ENCODE measurements at regions not wholly inside any gene's neighbourhood (a gene's known extent, or its start where the extent isn't known, plus 50 kb on each side); places are given as distances from the start of the nearest gene placed in this dataset.

DNA sequence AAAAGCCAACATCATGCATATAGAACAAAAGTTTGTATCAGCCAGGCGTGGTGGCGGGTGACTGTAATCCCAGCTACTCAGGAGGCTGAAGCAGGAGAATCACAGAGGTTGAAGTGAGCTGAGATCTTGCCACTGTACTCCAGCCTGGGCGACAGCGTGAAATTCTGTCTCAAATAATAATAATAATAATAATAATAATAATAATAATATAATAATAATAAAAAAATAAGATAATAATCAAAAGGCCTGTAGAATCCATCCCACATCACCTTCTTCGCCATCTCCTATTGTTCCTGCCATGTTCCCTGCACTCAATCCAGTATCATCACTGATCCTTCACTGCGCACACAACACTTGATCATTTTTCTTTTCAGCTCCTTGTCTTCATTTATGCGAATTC is 619.3 kb upstream of the ADARB2 start:
- POLR2A ChIA-PET (ENCODE audit: low non-redundant PET) = no interaction called here
- TF ChIP-seq, protein P1, sequence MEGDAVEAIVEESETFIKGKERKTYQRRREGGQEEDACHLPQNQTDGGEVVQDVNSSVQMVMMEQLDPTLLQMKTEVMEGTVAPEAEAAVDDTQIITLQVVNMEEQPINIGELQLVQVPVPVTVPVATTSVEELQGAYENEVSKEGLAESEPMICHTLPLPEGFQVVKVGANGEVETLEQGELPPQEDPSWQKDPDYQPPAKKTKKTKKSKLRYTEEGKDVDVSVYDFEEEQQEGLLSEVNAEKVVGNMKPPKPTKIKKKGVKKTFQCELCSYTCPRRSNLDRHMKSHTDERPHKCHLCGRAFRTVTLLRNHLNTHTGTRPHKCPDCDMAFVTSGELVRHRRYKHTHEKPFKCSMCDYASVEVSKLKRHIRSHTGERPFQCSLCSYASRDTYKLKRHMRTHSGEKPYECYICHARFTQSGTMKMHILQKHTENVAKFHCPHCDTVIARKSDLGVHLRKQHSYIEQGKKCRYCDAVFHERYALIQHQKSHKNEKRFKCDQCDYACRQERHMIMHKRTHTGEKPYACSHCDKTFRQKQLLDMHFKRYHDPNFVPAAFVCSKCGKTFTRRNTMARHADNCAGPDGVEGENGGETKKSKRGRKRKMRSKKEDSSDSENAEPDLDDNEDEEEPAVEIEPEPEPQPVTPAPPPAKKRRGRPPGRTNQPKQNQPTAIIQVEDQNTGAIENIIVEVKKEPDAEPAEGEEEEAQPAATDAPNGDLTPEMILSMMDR (conservative IDR thresholded peaks at IDR 0.05; ENCODE audit: low read depth) = no peak
- no peak for DNase-seq (ENCODE audit: low spot score)
- CTCF ChIA-PET = no interaction called here
- no peak overlapping the region for H3K27ac ChIP-seq

DNA sequence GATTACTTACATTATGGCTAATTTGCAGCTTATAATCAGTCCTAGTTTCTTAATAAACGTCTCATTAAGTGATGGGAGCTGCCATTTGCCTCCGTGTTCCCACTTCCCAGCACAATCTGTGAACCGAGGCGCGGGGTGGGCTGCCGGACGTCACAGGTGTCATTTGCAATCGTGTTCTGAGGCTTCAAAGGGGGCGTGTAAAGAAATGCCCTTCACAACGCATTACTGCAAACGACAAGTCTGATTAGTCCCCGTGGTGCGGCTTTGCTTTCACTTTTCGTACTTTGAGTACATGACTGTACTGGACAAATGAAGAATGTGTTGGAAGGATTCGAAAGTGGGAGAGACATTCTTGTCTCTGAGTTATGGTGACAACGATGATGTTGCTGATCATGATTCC is 614.2 kb upstream of the ADARB2 start:
- TF ChIP-seq, protein P1 (conservative IDR thresholded peaks at IDR 0.05; ENCODE audit: low read depth) = no peak
- H3K27ac ChIP-seq = no peak overlapping the region
- ChIA-PET POLR2A (ENCODE audit: low non-redundant PET) (no interaction called here), CTCF (no interaction called here)
- DNase-seq (ENCODE audit: low spot score) = no peak

DNA sequence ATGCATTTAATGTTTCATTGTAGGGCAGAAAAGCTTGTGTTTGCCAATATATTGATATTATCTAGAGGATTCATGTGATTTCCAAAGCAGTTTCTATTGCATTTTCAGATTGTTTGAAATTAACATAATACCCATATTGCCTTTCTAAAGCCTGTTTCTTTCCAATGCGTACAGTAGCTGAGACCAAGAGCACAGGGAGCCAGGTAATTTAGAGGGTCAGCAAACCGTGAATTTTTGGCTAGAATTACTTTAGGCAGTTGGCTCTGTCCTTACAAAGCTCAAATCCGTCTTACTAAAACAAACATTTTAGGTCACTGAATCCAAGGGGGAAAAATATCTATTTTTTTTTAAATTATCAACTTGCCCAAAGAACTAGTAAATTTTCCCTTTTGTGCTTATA is 604.9 kb upstream of the ADARB2 start:
- CTCF ChIA-PET = interaction anchor here (0.5 kb wide), 1 partner anchor 80 kb away, joined by 3 read pairs; no protein-coding TSS in a partner anchor
- DNase-seq (ENCODE audit: low spot score) = no peak
- TF ChIP-seq, protein P1 (conservative IDR thresholded peaks at IDR 0.05; ENCODE audit: low read depth) = no peak
- POLR2A ChIA-PET (ENCODE audit: low non-redundant PET) = no interaction called here
- H3K27ac ChIP-seq = no peak overlapping the region

DNA sequence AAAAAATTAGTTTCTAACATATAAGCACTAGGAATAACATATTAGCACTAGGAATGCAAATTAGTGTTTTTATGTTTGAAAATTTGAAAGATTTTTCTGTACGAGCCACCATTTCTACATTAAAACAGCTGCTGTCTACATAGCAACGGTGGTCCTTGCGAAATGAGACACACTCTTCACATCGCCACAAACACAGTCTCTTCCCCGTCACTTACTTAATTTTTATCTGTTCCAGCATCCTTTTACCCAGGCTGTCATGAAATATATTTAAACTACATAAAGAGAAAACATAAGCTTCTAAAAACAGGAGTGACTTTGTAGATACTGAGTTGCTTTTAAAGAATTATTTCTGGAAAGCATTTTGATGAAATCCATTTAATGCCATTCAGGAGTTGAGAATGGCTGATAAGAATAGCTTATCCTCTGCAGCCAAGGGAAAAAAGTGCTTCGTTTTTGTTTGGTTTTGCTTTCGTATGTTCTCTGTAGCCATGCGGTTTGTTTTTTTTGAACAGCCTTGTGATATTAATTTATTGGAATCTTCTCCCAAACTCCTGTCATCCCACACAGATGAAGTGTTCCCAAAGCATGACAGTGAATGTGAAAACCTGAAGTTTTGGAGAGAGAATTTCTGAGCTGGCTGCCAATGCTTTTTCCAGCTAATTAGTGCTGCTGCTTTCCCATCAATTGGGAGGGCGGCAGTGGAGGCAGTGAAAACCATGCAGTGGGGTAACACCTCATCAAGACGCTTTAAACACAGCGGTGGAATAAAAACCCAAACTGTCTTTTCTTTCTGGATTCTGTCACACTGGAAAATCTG is 603.7 kb upstream of the ADARB2 start:
- no peak overlapping the region for H3K27ac ChIP-seq
- TF ChIP-seq, protein P1 (conservative IDR thresholded peaks at IDR 0.05; ENCODE audit: low read depth) = no peak
- DNase-seq (ENCODE audit: low spot score) = no peak
- ChIA-PET POLR2A (ENCODE audit: low non-redundant PET) (no interaction called here), CTCF (no interaction called here)

DNA sequence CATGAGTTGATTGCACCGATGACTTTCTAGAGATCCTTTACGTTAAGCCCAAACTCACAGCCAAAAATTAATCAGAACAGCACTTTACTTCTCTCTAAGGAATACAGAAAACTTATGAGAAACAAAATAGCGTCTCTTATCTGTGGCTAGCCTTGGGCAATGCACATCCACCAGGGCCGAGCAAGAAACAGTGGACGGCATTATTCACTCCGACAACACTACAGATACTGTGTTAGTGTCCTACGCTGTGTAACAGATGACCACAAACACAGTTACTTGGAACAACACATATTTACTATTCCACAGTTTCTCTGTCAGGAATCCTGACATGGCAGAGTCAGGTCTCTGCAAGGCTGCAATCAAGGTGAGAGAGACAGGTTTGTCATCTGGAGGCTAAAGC is 598.3 kb upstream of the ADARB2 start:
- TF ChIP-seq, protein P1 (conservative IDR thresholded peaks at IDR 0.05; ENCODE audit: low read depth) = no peak
- POLR2A ChIA-PET (ENCODE audit: low non-redundant PET) = no interaction called here
- DNase-seq (ENCODE audit: low spot score) = no peak
- H3K27ac ChIP-seq = no peak overlapping the region
- CTCF ChIA-PET = no interaction called here

DNA sequence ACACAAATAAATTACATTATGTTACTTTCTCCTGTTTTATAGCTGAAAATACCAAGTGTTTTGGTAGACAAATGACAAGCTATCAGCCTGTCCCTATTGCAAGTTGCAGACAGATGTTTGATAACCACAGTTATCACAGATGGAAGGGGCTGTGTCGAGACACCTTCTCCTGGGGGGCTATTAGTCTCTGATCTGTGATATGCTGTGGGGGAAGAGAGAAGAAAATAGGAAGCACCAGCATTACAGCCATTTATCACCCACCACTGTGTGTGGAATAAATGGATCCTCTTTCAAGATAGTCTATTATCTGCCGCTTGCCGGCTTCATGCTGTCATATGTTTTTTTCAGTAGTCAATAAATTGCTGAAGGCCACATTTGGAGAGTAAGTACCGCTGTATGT is 597.2 kb upstream of the ADARB2 start:
- H3K27ac ChIP-seq = no peak overlapping the region
- CTCF ChIA-PET = no interaction called here
- no peak for DNase-seq (ENCODE audit: low spot score)
- TF ChIP-seq, protein P1 (conservative IDR thresholded peaks at IDR 0.05; ENCODE audit: low read depth) = no peak
- POLR2A ChIA-PET (ENCODE audit: low non-redundant PET) = no interaction called here
